Prostate gland (tissue), 2 donors: ENCODE measurements at regions not wholly inside any gene's neighbourhood (a gene's known extent, or its start where the extent isn't known, plus 50 kb on each side); places are given as distances from the start of the nearest gene placed in this dataset.

Experiments used
- DNase-seq: peaks from one replicate; pipeline ENCODE4 v3.0.0-alpha.2; 2019; ENCODE audit warnings: low spot score
- H3K27ac ChIP-seq, 2 donors: fragments of 200-600 bp; sonication (generic); 2 replicates each; pipeline ENCODE4 v1.5.1; 2017 to 2019
- H3K27me3 ChIP-seq: fragments of 200-600 bp; sonication (generic); replicated peaks from 2 replicates; pipeline ENCODE4 v1.5.1; 2019; ENCODE audit not compliant: insufficient read depth
- H3K36me3 ChIP-seq, 2 donors: fragments of 200-600 bp; sonication (generic); 1 replicate in 1 of 2; 2 replicates in 1 of 2; pipeline versions ENCODE4 v1.5.1 to v1.8.1; 2017 to 2019
- H3K4me1 ChIP-seq: fragments of 200-600 bp; sonication (generic); replicated peaks from 2 replicates; pipeline ENCODE4 v1.5.1; 2019
- H3K4me3 ChIP-seq, 2 donors: fragments of 200-600 bp; sonication (generic); 2 replicates each; pipeline ENCODE4 v1.5.1; 2017 to 2019
- H3K9me3 ChIP-seq: fragments of 200-600 bp; sonication (generic); 2 replicates; pipeline ENCODE4 v1.5.1; 2017
- CTCF ChIP-seq, 4 experiments: fragments of 200-600 bp in 2 of 4; fragments of 450-650 bp in 2 of 4; sonication (generic) in 2 of 4; IDR thresholded peaks; 1 replicate in 3 of 4; 2 replicates in 1 of 4; pipeline ENCODE4 v1.5.1; 2016 to 2019; ENCODE audit warnings: antibody characterized with exemption in 4 of 4, mild to moderate bottlenecking in 2 of 4, moderate library complexity in 2 of 4
- POLR2A ChIP-seq: fragments of 450-650 bp; IDR thresholded peaks from one replicate; pipeline ENCODE4 v1.6.1; 2016; ENCODE audit warnings: antibody characterized with exemption, mild to moderate bottlenecking
- POLR2AphosphoS5 ChIP-seq: sonication (generic); formaldehyde crosslinking; IDR thresholded peaks from one replicate; pipeline ENCODE4 v1.6.1; 2017; ENCODE audit warnings: antibody characterized with exemption
- WGBS: methylation state at CpG from one replicate; pipeline ENCODE4 v1.1.5; 2018; 5-methylcytosine and 5-hydroxymethylcytosine counted together
- intact Hi-C: fragments of 100-400 bp; cut with DNase I; formaldehyde crosslinking; loops from one replicate; pipeline ENCODE4 v1.14.2; 2022

GRCh38 chr7:130974794-130975193, 240.8 kb upstream of the KLF14 start:
- no peak for TF ChIP-seq POLR2AphosphoS5
- TF ChIP-seq POLR2A = no peak
- no peak for TF ChIP-seq CTCF (IDR thresholded peaks at IDR 0.05)
- DNase-seq = no peak
- no peaks in the 10 kb centered on the region for H3K4me1 ChIP-seq
- no peak overlapping the region for H3K27ac ChIP-seq
- 100% methylated on average over 2 of the region's 2 CpGs for WGBS
- intact Hi-C loops = no loop called here
- H3K36me3 ChIP-seq = no peaks in the 10 kb centered on the region
- no peaks in the 10 kb centered on the region for H3K27me3 ChIP-seq
- no peaks in the 10 kb centered on the region for H3K9me3 ChIP-seq
- no peak overlapping the region for H3K4me3 ChIP-seq

- intact Hi-C loops = no loop called here
Observed at GRCh38 chr7:130975731-130976130, 241.7 kb upstream of the KLF14 start.

GRCh38 chr7:130982160-130982638, 248.2 kb upstream of the KLF14 start:
- H3K27me3 ChIP-seq = no peaks in the 10 kb centered on the region
- WGBS = 24% methylated on average over 3 of the region's 3 CpGs
- intact Hi-C loops = no loop called here
- no peak overlapping the region for H3K27ac ChIP-seq
- H3K4me1 ChIP-seq = peaks cover 2% of the 10 kb centered on the region
- no peak for DNase-seq
- TF ChIP-seq CTCF (IDR thresholded peaks at IDR 0.05) (peak in 3 of 4 experiments; percentile 45 to 70 (median 62)), POLR2A (no peak), POLR2AphosphoS5 (peak; percentile 48)
- no peaks in the 10 kb centered on the region for H3K36me3 ChIP-seq
- no peaks in the 10 kb centered on the region for H3K9me3 ChIP-seq
- H3K4me3 ChIP-seq = no peak overlapping the region

More at GRCh38 chr7:130975731-130976130, 241.7 kb upstream of the KLF14 start:
- H3K9me3 ChIP-seq = no peaks in the 10 kb centered on the region
- TF ChIP-seq CTCF (IDR thresholded peaks at IDR 0.05) (no peak), POLR2A (no peak), POLR2AphosphoS5 (no peak)
- H3K36me3 ChIP-seq = no peaks in the 10 kb centered on the region
- DNase-seq = no peak
- no peaks in the 10 kb centered on the region for H3K27me3 ChIP-seq
- H3K27ac ChIP-seq = no peak overlapping the region
- no peak overlapping the region for H3K4me3 ChIP-seq
- 94% methylated on average over 5 of the region's 5 CpGs for WGBS
- H3K4me1 ChIP-seq = no peaks in the 10 kb centered on the region

- intact Hi-C loops = no loop called here
- Histone ChIP-seq H3K27ac (no peak overlapping the region), H3K27me3 (no peaks in the 10 kb centered on the region), H3K4me3 (no peak overlapping the region), H3K9me3 (no peaks in the 10 kb centered on the region), H3K4me1 (peaks cover 2% of the 10 kb centered on the region), H3K36me3 (no peaks in the 10 kb centered on the region)
- TF ChIP-seq POLR2AphosphoS5 (no peak), CTCF (IDR thresholded peaks at IDR 0.05) (no peak), POLR2A (no peak)
- DNase-seq = no peak
- WGBS = 51% methylated on average over 3 of the region's 3 CpGs
Observed at GRCh38 chr7:130982651-130983050, 248.6 kb upstream of the KLF14 start.

- Histone ChIP-seq H3K9me3 (no peaks in the 10 kb centered on the region), H3K27ac (no peak overlapping the region), H3K4me3 (no peak overlapping the region), H3K36me3 (no peaks in the 10 kb centered on the region), H3K4me1 (peaks cover 14% of the 10 kb centered on the region), H3K27me3 (no peaks in the 10 kb centered on the region)
- TF ChIP-seq POLR2A (no peak), POLR2AphosphoS5 (no peak), CTCF (IDR thresholded peaks at IDR 0.05) (no peak)
- DNase-seq = no peak
- intact Hi-C loops = no loop called here
- WGBS = 90% methylated on average over 4 of the region's 4 CpGs
Observed at GRCh38 chr7:130985361-130985760, 251.4 kb upstream of the KLF14 start.
